ENCODE measurements at regions not wholly inside any gene's neighbourhood (a gene's known extent, or its start where the extent isn't known, plus 50 kb on each side); places are given as distances from the start of the nearest gene placed in this dataset.

GRCh38 chr7:115825456-115826115 is 205.0 kb downstream of the TFEC start (continued):
- TF ChIP-seq, protein P1, sequence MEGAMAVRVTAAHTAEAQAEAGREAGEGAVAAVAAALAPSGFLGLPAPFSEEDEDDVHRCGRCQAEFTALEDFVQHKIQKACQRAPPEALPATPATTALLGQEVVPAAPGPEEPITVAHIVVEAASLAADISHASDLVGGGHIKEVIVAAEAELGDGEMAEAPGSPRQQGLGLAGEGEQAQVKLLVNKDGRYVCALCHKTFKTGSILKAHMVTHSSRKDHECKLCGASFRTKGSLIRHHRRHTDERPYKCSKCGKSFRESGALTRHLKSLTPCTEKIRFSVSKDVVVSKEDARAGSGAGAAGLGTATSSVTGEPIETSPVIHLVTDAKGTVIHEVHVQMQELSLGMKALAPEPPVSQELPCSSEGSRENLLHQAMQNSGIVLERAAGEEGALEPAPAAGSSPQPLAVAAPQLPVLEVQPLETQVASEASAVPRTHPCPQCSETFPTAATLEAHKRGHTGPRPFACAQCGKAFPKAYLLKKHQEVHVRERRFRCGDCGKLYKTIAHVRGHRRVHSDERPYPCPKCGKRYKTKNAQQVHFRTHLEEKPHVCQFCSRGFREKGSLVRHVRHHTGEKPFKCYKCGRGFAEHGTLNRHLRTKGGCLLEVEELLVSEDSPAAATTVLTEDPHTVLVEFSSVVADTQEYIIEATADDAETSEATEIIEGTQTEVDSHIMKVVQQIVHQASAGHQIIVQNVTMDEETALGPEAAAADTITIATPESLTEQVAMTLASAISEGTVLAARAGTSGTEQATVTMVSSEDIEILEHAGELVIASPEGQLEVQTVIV (IDR thresholded peaks at IDR 0.05; ENCODE audit: borderline replicate concordance, partially characterized antibody), result no peak
- TF ChIP-seq JUND (IDR thresholded peaks at IDR 0.05; ENCODE audit: low read depth, low read length), result no peak

DNA sequence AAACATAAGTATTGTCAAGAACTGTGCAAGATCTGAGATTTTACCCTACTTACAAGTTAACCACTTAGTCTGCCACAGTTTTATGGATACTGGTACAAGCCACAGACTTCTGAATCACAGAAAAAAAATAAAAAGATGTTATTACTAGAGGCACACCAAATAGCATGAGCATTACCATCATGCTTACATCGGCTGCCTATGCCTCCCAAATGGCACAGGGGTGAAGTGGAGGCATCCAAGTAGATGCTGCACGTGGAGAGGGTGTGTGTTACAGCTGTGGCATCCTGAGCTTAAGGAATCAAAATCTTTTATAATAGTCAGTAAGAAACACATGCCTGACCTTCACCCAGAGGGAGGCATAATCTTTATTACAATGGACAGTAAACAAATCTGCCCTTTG is 207.8 kb downstream of the TFEC start:
- POLR2A ChIA-PET, result no interaction called here
- H3K79me2 ChIP-seq (ENCODE audit: control insufficient read depth, insufficient read depth, low read length), result no peaks in the 10 kb centered on the region
- TF ChIP-seq NFYA (IDR thresholded peaks at IDR 0.05; ENCODE audit: borderline replicate concordance, low read depth, low read length) (no peak), SREBF2 (IDR thresholded peaks at IDR 0.05; ENCODE audit: low read length) (no peak)
- WGBS (ENCODE audit: insufficient coverage, insufficient replicate concordance, low lambda C conversion rate, missing lambda C conversion rate), result 29% methylated on average over 2 of the region's 2 CpGs
- FAIRE-seq (no peak), ATAC-seq (no peak), DNase-seq (ENCODE audit: low read depth, low spot score) (no peak)
- intact Hi-C loops (cut with micrococcal nuclease; ENCODE audit: unreplicated experiment) (no loop called here), in situ Hi-C loops (cut with MboI) (no loop called here)
- H3K4me1 ChIP-seq (ENCODE audit: control insufficient read depth, insufficient read depth, low read length), result no peaks in the 10 kb centered on the region
- CTCF ChIA-PET, result no interaction called here
- no peak overlapping the region for H3K27ac ChIP-seq (ENCODE audit: control insufficient read depth, insufficient read depth)
- no peaks in the 10 kb centered on the region for H4K20me1 ChIP-seq (ENCODE audit: control insufficient read depth, insufficient read depth)
- no peaks in the 10 kb centered on the region for H3K36me3 ChIP-seq (ENCODE audit: control insufficient read depth in 2 of 2, insufficient read depth in 2 of 2, low read length in 1 of 2)
- RAD21 ChIA-PET (ENCODE audit: unreplicated experiment), result no interaction called here
- no peak overlapping the region for H3K9ac ChIP-seq (ENCODE audit: control insufficient read depth, insufficient read depth, low read length)
- H3K4me2 ChIP-seq (ENCODE audit: control insufficient read depth, insufficient read depth), result no peak overlapping the region
- no peak overlapping the region for H2AFZ ChIP-seq (ENCODE audit: control insufficient read depth, low read depth, low read length)
- H3K4me3 ChIP-seq, result no peak overlapping the region
- SMC1A ChIA-PET (ENCODE audit: uncharacterized antibody, unreplicated experiment), result interaction anchor here (0.9 kb wide), 1 partner anchor 11 kb away, joined by 3 read pairs; no protein-coding TSS in a partner anchor
- H3K9me3 ChIP-seq (replicated peaks; ENCODE audit: control insufficient read depth, insufficient read depth, low read length), result no peaks in the 10 kb centered on the region
- BruUV-seq (replicated peaks), result no TSS peak
- H3K27me3 ChIP-seq (replicated peaks in 1 of 2; ENCODE audit: control insufficient read depth in 2 of 2, insufficient read depth in 2 of 2, low read length in 1 of 2), result no peaks in the 10 kb centered on the region
